Omental fat pad (tissue), 3 donors: ENCODE measurements at regions not wholly inside any gene's neighbourhood (a gene's known extent, or its start where the extent isn't known, plus 50 kb on each side); places are given as distances from the start of the nearest gene placed in this dataset.

Source experiments
- ATAC-seq: fragments of 150-250 bp; one replicate; pipeline ENCODE4 v1.9.1; 2016; ENCODE audit warnings: mild to moderate bottlenecking, moderate library complexity; ENCODE audit not compliant: low FRiP score
- DNase-seq: peaks from one replicate; pipeline ENCODE4 v3.0.0-alpha.2; 2019; ENCODE audit warnings: low spot score
- TF ChIP-seq, protein P1 (sequence below), 3 donors: fragments of 450-650 bp; IDR thresholded peaks; one replicate each; pipeline ENCODE4 v1.5.1; 2016 to 2017; ENCODE audit warnings: antibody characterized with exemption in 3 of 3, mild to moderate bottlenecking in 3 of 3, moderate library complexity in 2 of 3

DNA sequence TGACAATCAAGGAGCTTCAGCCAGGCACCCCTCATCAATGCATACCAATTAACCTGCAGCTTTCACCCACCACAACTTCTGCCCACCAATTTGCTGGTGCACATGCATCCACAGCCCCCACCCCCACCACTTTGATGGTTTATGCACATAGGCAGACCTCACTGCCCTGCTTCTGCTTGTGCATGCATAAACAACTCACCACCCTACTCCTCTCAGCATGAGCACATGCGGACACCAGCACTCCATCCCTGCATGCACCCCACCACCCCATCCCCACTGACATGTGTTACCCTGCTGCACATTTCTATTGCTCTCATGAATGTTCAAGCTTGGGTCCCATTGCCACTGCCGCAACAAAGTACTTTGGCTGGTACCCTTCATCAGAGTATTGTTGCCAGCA lies 94.5 kb upstream of the GALNTL6 start:
- DNase-seq (no peak), ATAC-seq (no peak)
- TF ChIP-seq, protein P1, sequence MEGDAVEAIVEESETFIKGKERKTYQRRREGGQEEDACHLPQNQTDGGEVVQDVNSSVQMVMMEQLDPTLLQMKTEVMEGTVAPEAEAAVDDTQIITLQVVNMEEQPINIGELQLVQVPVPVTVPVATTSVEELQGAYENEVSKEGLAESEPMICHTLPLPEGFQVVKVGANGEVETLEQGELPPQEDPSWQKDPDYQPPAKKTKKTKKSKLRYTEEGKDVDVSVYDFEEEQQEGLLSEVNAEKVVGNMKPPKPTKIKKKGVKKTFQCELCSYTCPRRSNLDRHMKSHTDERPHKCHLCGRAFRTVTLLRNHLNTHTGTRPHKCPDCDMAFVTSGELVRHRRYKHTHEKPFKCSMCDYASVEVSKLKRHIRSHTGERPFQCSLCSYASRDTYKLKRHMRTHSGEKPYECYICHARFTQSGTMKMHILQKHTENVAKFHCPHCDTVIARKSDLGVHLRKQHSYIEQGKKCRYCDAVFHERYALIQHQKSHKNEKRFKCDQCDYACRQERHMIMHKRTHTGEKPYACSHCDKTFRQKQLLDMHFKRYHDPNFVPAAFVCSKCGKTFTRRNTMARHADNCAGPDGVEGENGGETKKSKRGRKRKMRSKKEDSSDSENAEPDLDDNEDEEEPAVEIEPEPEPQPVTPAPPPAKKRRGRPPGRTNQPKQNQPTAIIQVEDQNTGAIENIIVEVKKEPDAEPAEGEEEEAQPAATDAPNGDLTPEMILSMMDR (IDR thresholded peaks at IDR 0.05): no peak

DNA sequence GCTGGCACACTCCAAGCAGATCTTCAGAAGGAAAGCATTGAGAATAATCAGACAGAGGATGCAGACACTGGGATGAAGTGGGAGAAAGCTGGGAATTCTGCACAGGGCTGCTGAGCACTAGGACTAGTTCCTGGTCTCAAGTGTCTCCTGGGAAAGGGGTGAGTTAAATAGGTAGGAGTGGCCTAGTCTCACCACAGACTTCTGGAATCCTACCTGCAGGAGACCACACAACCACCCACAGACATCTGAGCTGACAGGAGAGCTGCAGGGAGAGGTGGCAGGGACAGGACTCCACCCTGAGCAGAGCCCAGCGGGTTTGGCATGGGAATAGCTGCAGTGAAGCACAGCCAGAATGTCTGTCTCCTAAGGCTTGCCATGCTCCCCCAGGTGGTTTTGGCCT lies 95.1 kb upstream of the GALNTL6 start:
- no peak for ATAC-seq
- no peak for DNase-seq

DNA sequence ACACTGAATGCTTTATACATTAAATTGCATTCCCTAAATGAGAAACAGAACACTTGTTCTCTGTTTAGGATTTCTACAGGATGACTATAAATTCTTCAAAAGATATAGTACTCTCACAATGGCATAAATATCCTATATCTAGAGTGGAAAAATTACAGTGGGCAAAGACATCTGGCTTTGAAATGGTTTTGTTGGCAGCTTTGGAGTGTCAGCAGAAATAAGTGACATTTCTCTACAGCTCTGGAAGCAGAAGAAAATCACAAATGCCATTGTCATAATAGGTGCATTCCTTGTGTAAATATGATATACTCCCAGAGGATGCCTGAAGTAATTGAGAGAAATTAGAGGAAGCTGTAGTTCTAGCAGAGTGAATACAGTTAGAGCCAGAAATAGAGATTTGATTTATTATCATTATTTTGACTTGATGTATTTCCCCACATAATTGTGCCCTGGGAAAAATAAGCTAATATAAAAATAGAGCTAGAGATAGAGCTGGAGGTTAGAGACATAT lies 95.9 kb upstream of the GALNTL6 start:
- TF ChIP-seq, protein P1 (IDR thresholded peaks at IDR 0.05): no peak
- DNase-seq: no peak
- ATAC-seq: no peak

More for the DNA sequence above, 95.1 kb upstream of the GALNTL6 start:
- TF ChIP-seq, protein P1 (IDR thresholded peaks at IDR 0.05): no peak

DNA sequence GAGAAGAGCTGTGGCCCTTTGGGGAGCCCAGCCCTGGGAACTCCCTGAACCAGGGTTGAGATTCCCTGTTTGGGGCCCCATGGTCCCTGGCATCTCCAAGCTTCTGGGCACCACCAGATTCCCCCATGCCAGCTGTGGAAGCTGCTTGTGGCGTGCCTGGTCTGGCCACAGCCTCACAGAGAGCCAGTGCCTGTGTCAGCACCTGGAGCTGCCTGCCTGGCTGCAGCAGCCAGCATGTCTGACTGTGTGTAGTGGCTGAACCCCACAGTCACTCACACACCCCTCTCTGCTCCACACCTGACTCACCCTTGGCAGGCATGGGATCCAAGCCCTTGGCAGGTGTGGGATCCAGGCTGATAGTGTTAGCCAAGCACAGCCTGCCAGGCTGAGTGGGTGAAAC lies 97.2 kb upstream of the GALNTL6 start:
- DNase-seq (no peak), ATAC-seq (no peak)
- TF ChIP-seq, protein P1 (IDR thresholded peaks at IDR 0.05): no peak

DNA sequence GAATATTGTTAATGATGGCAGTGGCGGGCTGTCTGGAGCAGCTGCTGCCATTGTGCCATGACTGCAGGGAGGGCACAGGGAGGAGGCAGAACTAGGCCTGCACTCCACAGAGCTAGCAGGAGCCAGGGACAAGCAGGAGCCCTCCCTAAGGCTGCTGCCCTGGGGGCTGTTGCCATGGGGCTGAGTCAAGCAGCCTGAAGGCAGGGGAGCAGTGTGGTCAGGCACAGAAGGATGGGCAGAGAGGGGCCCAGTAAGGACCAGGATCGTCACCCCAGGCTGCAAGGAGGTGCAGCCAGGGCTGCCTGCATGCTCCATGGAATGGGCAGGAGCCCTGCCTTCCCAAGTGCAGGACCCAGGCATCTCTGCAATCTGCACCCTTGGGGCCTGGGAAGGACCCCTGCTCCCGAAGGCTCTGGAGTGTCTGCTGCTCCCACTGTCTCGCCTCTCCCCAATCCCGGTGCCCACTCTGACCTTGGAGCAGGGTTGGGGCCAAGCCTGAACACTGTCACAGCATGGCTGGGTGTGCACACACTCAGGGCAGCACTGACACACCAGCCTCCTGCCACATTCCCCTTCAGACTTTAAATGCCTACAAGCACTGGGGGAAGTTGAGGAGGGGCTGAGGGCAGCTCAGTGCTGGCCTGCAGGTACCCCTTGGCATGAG lies 98.3 kb upstream of the GALNTL6 start:
- ATAC-seq: no peak
- no peak for DNase-seq

DNA sequence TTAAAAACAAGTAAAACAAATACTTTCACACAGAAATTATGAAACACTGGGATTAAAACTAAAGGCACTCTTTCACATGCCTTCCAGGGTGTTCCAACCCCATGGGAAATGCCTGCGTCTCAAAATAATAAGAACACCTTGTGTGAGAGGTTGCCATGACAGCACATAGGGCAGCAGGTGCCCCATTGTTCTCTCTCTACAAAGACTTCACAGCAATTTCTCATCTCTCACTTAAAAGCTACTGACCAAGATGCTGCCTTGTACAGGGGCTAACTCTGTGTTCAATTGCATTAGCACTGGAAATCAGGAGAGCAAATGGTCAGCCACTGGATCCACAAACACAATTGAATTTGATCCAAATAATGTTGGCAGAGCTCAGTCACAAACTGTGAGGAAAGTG lies 102.5 kb upstream of the GALNTL6 start:
- TF ChIP-seq, protein P1 (IDR thresholded peaks at IDR 0.05): no peak
- ATAC-seq (no peak), DNase-seq (no peak)

More for the DNA sequence above, 98.3 kb upstream of the GALNTL6 start:
- TF ChIP-seq, protein P1 (IDR thresholded peaks at IDR 0.05): no peak

DNA sequence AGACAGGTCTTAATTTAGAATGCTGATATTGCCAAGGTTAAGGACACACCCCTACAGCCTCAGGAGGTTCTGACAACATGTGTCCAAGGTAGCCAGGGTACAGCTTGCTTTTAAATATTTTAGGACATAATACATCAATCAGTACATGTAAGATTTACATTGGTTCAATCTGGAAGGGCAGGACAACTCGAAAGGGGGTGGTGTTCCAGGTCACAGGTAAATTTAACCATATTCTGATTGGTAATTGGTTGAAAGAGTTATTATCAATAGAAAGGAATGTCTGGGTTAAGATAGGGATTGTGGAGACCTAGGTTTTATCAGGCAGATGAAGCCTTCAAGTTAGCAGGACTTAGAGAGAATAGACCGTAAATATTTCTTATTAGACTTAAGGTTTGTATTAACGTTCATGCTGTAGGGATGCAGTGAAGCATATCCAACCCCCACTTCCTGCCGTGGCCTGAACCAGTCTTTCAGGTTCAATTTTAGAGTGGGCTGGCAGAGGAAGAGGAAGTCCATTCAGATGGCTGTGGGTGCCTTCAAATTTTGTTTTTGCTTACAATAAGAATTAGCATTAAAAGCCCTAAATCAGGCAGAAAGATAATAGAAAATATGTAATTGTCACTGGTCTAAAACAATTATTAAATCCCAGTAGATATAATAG lies 136.5 kb upstream of the GALNTL6 start:
- ATAC-seq (no peak), DNase-seq (no peak)
- TF ChIP-seq, protein P1 (IDR thresholded peaks at IDR 0.05): no peak
